Stimulated activated memory B cell treated with anti-CD40 and anti-IgM and Interleukin-4, amounts not matched to agents 10 μg/mL and 1 μg/mL and 100 μg/mL, for 72 hours (primary cell): ENCODE measurements at regions not wholly inside any gene's neighbourhood (a gene's known extent, or its start where the extent isn't known, plus 50 kb on each side); places are given as distances from the start of the nearest gene placed in this dataset.

Source experiments
- ATAC-seq: fragments of 150-1000 bp; cut with Tn5 transposase; 2 replicates; pipeline ENCODE4 v1.10.0; 2021
- H3K27ac Mint-ChIP-seq: one replicate; pipeline ENCODE4 v1.8.0; 2022; ENCODE audit warnings: mild to moderate bottlenecking, mixed read lengths
- H3K27me3 Mint-ChIP-seq: one replicate; pipeline ENCODE4 v1.8.0; 2022; ENCODE audit warnings: mixed read lengths
- H3K36me3 Mint-ChIP-seq: one replicate; pipeline ENCODE4 v1.8.0; 2022; ENCODE audit warnings: mixed read lengths
- H3K4me1 Mint-ChIP-seq: one replicate; pipeline ENCODE4 v1.8.0; 2022; ENCODE audit warnings: mixed read lengths
- H3K4me3 Mint-ChIP-seq: one replicate; pipeline ENCODE4 v1.8.0; 2022; ENCODE audit warnings: mild to moderate bottlenecking, moderate library complexity, mixed read lengths
- H3K9me3 Mint-ChIP-seq: one replicate; pipeline ENCODE4 v1.8.0; 2022; ENCODE audit warnings: mixed read lengths

DNA sequence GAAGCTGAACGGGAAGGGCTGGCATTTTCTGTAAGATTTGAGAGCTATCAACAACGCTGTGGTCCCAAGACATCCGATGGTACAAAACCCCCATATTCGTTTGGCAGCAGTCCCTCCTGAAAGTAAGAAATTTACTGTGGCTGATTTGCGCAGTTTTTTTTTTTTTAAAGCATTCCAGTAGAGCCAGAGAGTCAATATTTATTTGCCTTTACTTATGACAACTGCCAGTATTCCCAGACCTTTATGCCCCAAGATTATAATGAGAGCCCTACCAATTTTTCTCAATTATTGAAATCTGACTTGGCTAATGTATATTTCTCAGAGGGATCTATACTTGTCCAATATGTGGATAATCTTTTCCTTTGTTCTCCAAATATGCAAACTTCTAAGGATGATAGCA, 157.5 kb upstream of the SPIN4 start:
- no peaks in the 10 kb centered on the region for H3K9me3 Mint-ChIP-seq
- no peak overlapping the region for H3K27ac Mint-ChIP-seq
- no peaks in the 10 kb centered on the region for H3K27me3 Mint-ChIP-seq
- ATAC-seq: no peak
- no peak overlapping the region for H3K4me3 Mint-ChIP-seq
- H3K4me1 Mint-ChIP-seq: no peaks in the 10 kb centered on the region
- no peaks in the 10 kb centered on the region for H3K36me3 Mint-ChIP-seq

DNA sequence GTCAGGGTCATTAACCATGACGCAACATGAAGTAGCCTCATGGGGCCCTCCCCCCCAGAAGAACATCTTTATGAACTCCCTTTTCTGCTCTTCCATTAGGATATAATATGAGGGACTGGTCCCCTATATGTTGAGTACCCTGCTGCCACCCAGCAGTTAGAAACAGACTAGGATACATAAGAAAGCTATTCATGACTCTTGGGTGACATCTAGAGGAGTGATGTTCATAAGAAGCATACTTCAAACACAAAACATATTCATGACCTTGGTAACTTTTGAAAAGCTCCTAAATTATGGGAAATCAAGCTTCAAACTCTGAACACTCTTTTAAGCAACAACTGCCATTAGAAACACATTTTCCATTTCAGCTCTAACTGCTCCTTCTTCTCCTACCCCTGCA, 155.2 kb upstream of the SPIN4 start:
- no peaks in the 10 kb centered on the region for H3K27me3 Mint-ChIP-seq
- no peak overlapping the region for H3K27ac Mint-ChIP-seq
- no peak overlapping the region for H3K4me3 Mint-ChIP-seq
- no peaks in the 10 kb centered on the region for H3K9me3 Mint-ChIP-seq
- H3K36me3 Mint-ChIP-seq: no peaks in the 10 kb centered on the region
- no peak for ATAC-seq
- H3K4me1 Mint-ChIP-seq: no peaks in the 10 kb centered on the region

GRCh38 chrX:63503541-63503940, 152.4 kb upstream of the SPIN4 start:
- ATAC-seq: no peak
- no peaks in the 10 kb centered on the region for H3K9me3 Mint-ChIP-seq

GRCh38 chrX:63488546-63489373, 137.6 kb upstream of the SPIN4 start:
- Mint-ChIP-seq H3K27ac (no peak overlapping the region), H3K9me3 (peaks cover 7% of the 10 kb centered on the region), H3K27me3 (no peaks in the 10 kb centered on the region), H3K36me3 (peaks cover 38% of the 10 kb centered on the region), H3K4me1 (no peaks in the 10 kb centered on the region), H3K4me3 (no peak overlapping the region)
- no peak for ATAC-seq

More at GRCh38 chrX:63503541-63503940, 152.4 kb upstream of the SPIN4 start:
- Mint-ChIP-seq H3K4me1 (no peaks in the 10 kb centered on the region), H3K36me3 (peaks cover 11% of the 10 kb centered on the region), H3K27ac (no peak overlapping the region), H3K4me3 (no peak overlapping the region), H3K27me3 (no peaks in the 10 kb centered on the region)

- Mint-ChIP-seq H3K27ac (no peak overlapping the region), H3K9me3 (peaks cover 12% of the 10 kb centered on the region), H3K27me3 (no peaks in the 10 kb centered on the region), H3K36me3 (peaks cover 72% of the 10 kb centered on the region), H3K4me1 (no peaks in the 10 kb centered on the region), H3K4me3 (no peak overlapping the region)
- ATAC-seq: no peak
Measured at GRCh38 chrX:63475200-63475599, 124.1 kb upstream of the SPIN4 start.

GRCh38 chrX:63471004-63471403, 119.9 kb upstream of the SPIN4 start:
- no peak overlapping the region for H3K27ac Mint-ChIP-seq
- H3K9me3 Mint-ChIP-seq: peaks cover 7% of the 10 kb centered on the region
- H3K36me3 Mint-ChIP-seq: peaks cover 43% of the 10 kb centered on the region
- H3K4me1 Mint-ChIP-seq: no peaks in the 10 kb centered on the region
- H3K27me3 Mint-ChIP-seq: no peaks in the 10 kb centered on the region
- no peak overlapping the region for H3K4me3 Mint-ChIP-seq
- ATAC-seq: no peak

- no peaks in the 10 kb centered on the region for H3K4me1 Mint-ChIP-seq
- no peak overlapping the region for H3K4me3 Mint-ChIP-seq
- ATAC-seq: no peak
- no peak overlapping the region for H3K27ac Mint-ChIP-seq
- peaks cover 38% of the 10 kb centered on the region for H3K36me3 Mint-ChIP-seq
- peaks cover 3% of the 10 kb centered on the region for H3K9me3 Mint-ChIP-seq
- H3K27me3 Mint-ChIP-seq: no peaks in the 10 kb centered on the region
Measured at GRCh38 chrX:63470506-63470905, 119.4 kb upstream of the SPIN4 start.

GRCh38 chrX:63466690-63467089, 115.6 kb upstream of the SPIN4 start:
- peaks cover 7% of the 10 kb centered on the region for H3K9me3 Mint-ChIP-seq
- no peaks in the 10 kb centered on the region for H3K4me1 Mint-ChIP-seq
- no peak for ATAC-seq
- H3K36me3 Mint-ChIP-seq: peaks cover 27% of the 10 kb centered on the region
- H3K27me3 Mint-ChIP-seq: no peaks in the 10 kb centered on the region
- no peak overlapping the region for H3K27ac Mint-ChIP-seq
- no peak overlapping the region for H3K4me3 Mint-ChIP-seq

DNA sequence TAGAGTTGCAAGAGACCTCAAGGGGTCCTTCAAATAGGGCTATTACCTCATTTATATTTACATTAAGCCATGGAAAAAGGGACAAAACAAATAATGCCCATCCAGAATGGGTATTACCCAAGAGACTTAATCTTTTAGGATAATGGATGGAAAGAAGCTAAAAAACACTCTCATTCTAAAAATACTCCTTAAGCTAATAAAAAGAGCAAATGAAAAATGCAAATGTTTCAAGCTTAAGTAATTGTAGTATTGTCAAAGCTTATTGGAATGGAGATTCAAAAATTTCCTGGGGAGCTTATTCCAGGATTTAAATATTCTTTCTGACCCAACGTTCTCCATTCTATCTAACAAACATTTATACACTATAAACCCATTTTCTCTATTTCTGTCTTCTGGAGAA, 107.8 kb upstream of the SPIN4 start:
- Mint-ChIP-seq H3K9me3 (peaks cover 3% of the 10 kb centered on the region), H3K27ac (no peak overlapping the region), H3K4me1 (no peaks in the 10 kb centered on the region), H3K4me3 (no peak overlapping the region), H3K27me3 (no peaks in the 10 kb centered on the region), H3K36me3 (peaks cover 29% of the 10 kb centered on the region)
- ATAC-seq: no peak

DNA sequence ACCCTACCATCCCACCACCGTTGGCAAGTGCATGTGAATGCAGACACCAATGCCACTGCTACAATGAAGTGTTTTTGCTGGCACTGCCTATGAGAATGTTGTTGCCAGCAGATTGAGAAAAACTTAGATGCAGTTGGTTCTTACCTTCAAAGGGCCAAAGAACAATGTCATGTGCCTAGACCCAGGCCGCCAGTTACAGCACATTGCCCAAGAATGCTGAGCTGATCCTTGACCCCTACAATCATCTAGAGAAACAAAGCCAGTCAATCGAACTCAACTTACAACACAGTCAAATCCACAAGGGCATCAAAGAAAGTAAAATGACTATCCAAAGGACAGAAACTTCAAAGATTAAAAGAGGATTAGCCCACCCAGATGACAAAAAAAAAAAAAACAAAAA, 102.4 kb upstream of the SPIN4 start:
- peaks cover 48% of the 10 kb centered on the region for H3K36me3 Mint-ChIP-seq
- peaks cover 10% of the 10 kb centered on the region for H3K9me3 Mint-ChIP-seq
- H3K4me3 Mint-ChIP-seq: no peak overlapping the region
- no peak for ATAC-seq
- H3K27ac Mint-ChIP-seq: no peak overlapping the region
- no peaks in the 10 kb centered on the region for H3K4me1 Mint-ChIP-seq
- H3K27me3 Mint-ChIP-seq: no peaks in the 10 kb centered on the region

DNA sequence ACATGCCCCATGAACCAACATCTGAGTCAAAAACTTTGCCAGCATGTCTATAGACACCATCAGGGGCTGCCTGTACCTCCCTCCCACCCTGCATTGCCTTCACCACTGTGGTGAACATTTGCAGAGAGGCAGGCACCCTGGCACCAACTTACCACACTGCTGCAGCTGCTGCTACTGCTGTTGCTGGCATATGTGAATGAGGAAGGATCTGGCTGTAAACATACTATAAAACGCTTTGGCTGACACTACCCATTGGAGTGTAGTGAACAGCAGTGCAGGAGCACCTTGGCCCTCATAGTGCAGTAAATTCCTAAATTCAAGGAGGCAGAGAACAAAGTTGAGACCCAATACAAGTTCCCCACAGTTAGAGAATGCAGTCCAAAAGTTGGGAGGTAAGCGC, 90.6 kb upstream of the SPIN4 start:
- Mint-ChIP-seq H3K4me1 (no peaks in the 10 kb centered on the region), H3K36me3 (peaks cover 34% of the 10 kb centered on the region), H3K27me3 (no peaks in the 10 kb centered on the region), H3K4me3 (no peak overlapping the region), H3K9me3 (peaks cover 3% of the 10 kb centered on the region), H3K27ac (no peak overlapping the region)
- ATAC-seq: no peak

DNA sequence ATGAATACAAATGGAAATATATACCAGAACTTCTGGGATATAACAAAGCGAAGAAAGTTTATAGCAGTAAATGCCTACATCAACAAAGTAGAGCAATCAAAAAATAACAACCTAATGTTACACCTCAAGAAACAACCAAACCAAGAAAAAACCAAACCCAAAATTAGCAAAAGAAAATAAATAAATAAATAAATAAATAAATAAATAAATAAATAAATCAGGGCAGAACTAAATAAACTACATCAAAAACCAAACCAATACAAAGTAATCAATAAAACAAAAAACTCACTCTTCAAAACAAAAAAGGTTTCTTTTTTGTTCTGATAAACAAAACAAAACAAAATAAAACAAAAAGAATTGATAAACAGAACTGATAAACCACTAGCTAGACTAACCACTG, 88.4 kb upstream of the SPIN4 start:
- no peak for ATAC-seq
- H3K27me3 Mint-ChIP-seq: no peaks in the 10 kb centered on the region

DNA sequence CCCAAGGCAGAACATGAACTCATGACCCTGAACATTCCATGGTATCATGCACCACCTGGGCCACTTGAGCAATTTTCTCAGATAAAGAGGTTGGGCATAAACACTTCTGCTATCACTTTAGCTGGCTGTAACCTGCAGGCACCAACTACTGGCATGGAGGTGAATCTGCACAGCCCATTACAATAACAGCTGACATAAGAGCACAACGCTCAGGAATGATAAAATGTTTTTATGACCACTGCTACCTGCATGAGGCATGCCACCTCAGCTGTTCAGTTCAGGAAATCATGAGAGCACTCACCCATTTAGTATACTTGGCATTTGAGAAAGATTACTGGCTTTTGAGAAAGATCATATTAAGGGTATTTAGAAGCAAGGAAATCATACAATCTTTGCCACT, 85.7 kb upstream of the SPIN4 start:
- Mint-ChIP-seq H3K4me1 (no peaks in the 10 kb centered on the region), H3K4me3 (no peak overlapping the region), H3K9me3 (peaks cover 3% of the 10 kb centered on the region), H3K27me3 (no peaks in the 10 kb centered on the region), H3K36me3 (peaks cover 21% of the 10 kb centered on the region), H3K27ac (no peak overlapping the region)
- no peak for ATAC-seq

More for the DNA sequence above, 88.4 kb upstream of the SPIN4 start:
- H3K36me3 Mint-ChIP-seq: peaks cover 34% of the 10 kb centered on the region
- H3K9me3 Mint-ChIP-seq: peaks cover 3% of the 10 kb centered on the region
- H3K4me1 Mint-ChIP-seq: no peaks in the 10 kb centered on the region
- H3K27ac Mint-ChIP-seq: no peak overlapping the region
- H3K4me3 Mint-ChIP-seq: no peak overlapping the region

DNA sequence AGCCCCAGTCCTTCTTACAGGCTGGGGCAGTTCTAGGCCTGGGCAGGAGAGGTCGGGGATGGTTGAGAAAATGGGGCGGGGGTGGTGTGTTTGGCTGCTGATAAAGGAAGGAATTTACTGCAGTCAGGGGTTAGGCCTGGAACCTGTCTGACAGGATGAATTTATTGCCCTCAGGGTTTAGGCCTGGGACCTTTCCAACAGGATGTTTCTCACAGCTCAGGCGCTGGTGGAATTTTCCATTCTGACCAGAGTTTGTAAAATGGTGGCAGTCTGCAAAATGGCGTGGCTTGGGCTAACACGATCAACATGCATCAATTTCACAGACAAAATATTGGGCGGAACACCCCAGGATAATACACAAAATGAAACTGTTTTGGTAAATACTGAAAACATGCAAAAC, 83.5 kb upstream of the SPIN4 start:
- Mint-ChIP-seq H3K27ac (no peak overlapping the region), H3K4me3 (no peak overlapping the region), H3K27me3 (no peaks in the 10 kb centered on the region), H3K4me1 (no peaks in the 10 kb centered on the region), H3K9me3 (no peaks in the 10 kb centered on the region), H3K36me3 (peaks cover 10% of the 10 kb centered on the region)
- ATAC-seq: no peak

DNA sequence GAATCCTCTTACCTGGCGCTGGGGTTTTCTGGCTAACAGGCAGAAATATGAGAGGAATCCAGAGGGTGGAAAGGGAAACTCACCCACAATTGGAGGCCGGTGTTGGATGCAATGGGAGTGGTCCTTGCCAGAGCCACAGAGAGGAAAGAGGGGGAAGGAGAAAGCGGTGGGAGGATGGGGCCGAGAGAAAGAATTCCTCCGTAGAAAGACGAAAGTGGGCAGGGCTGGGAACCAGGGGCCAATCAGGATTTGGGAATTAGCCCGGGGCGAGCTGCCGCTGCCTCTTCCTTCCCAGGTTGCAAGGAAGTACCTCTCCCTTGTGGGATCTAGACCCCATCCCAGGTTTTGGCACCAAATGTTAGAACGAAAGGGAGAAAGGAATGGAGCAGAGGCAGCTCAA, 83.1 kb upstream of the SPIN4 start:
- H3K36me3 Mint-ChIP-seq: peaks cover 5% of the 10 kb centered on the region
- no peaks in the 10 kb centered on the region for H3K4me1 Mint-ChIP-seq
- no peaks in the 10 kb centered on the region for H3K27me3 Mint-ChIP-seq
- no peaks in the 10 kb centered on the region for H3K9me3 Mint-ChIP-seq
- H3K4me3 Mint-ChIP-seq: no peak overlapping the region
- ATAC-seq: no peak
- no peak overlapping the region for H3K27ac Mint-ChIP-seq

DNA sequence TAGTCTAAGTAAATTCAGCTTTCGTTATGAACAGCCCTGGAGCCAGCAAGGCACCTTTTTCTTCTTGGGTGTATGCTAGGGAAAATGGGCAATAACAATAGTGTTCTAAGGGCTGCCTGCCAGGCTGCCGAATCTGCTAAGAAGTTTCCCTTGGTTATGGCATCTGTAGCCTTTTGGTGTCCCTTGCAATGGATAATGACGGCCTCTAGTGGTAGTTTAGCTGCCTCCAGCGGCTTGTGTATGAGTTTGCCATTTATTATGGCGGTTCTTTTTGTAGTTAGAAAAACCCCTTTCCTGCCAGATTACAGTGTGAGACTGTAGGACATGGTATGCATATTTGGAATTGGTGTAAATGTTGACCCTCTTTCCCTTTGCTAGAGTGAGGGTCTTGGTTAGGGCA, 78.9 kb upstream of the SPIN4 start:
- no peaks in the 10 kb centered on the region for H3K4me1 Mint-ChIP-seq
- no peaks in the 10 kb centered on the region for H3K9me3 Mint-ChIP-seq
- no peaks in the 10 kb centered on the region for H3K36me3 Mint-ChIP-seq
- ATAC-seq: no peak
- H3K27ac Mint-ChIP-seq: no peak overlapping the region
- no peak overlapping the region for H3K4me3 Mint-ChIP-seq
- H3K27me3 Mint-ChIP-seq: no peaks in the 10 kb centered on the region
